ENCODE measurements at regions not wholly inside any gene's neighbourhood (a gene's known extent, or its start where the extent isn't known, plus 50 kb on each side); places are given as distances from the start of the nearest gene placed in this dataset.

GRCh38 chr3:22236490-22237270 lies 485.7 kb upstream of the ZNF385D start:
- DNase-seq = no peak

- no peak for DNase-seq
Measured at GRCh38 chr3:22239011-22239410, 488.0 kb upstream of the ZNF385D start.

GRCh38 chr3:22241110-22241509 lies 490.1 kb upstream of the ZNF385D start:
- no peak for DNase-seq

- no peak for DNase-seq
Measured at GRCh38 chr3:22244761-22245521, 493.9 kb upstream of the ZNF385D start.

- no peak for DNase-seq
Measured at GRCh38 chr3:22245811-22246583, 495.0 kb upstream of the ZNF385D start.

GRCh38 chr3:22249658-22250057 lies 498.6 kb upstream of the ZNF385D start:
- DNase-seq = no peak

- no peak for DNase-seq
Measured at GRCh38 chr3:22257252-22257651, 506.2 kb upstream of the ZNF385D start.

GRCh38 chr3:22262386-22262785 lies 511.4 kb upstream of the ZNF385D start:
- no peak for DNase-seq

GRCh38 chr3:22263042-22263441 lies 512.0 kb upstream of the ZNF385D start:
- DNase-seq = no peak

- DNase-seq = no peak
Measured at GRCh38 chr3:22265403-22265802, 514.4 kb upstream of the ZNF385D start.

- no peak for DNase-seq
Measured at GRCh38 chr3:22269831-22270230, 518.8 kb upstream of the ZNF385D start.

- no peak for DNase-seq
Measured at GRCh38 chr3:22276351-22276750, 525.3 kb upstream of the ZNF385D start.

- no peak for DNase-seq
Measured at GRCh38 chr3:22284559-22284958, 533.5 kb upstream of the ZNF385D start.

GRCh38 chr3:22288756-22289155 lies 537.7 kb upstream of the ZNF385D start:
- DNase-seq = no peak

- no peak for DNase-seq
Measured at GRCh38 chr3:22292681-22293080, 541.7 kb upstream of the ZNF385D start.

- DNase-seq = no peak
Measured at GRCh38 chr3:22296601-22297000, 545.6 kb upstream of the ZNF385D start.

GRCh38 chr3:22297436-22297835 lies 546.4 kb upstream of the ZNF385D start:
- no peak for DNase-seq

GRCh38 chr3:22306454-22306853 lies 555.4 kb upstream of the ZNF385D start:
- no peak for DNase-seq

GRCh38 chr3:22308871-22309270 lies 557.9 kb upstream of the ZNF385D start:
- no peak for DNase-seq

GRCh38 chr3:22315925-22316324 lies 564.9 kb upstream of the ZNF385D start:
- no peak for DNase-seq

GRCh38 chr3:22318325-22318724 lies 567.3 kb upstream of the ZNF385D start:
- DNase-seq = no peak

- no peak for DNase-seq
Measured at GRCh38 chr3:22319446-22319845, 568.4 kb upstream of the ZNF385D start.

- no peak for DNase-seq
Measured at GRCh38 chr3:22322861-22323260, 571.9 kb upstream of the ZNF385D start.

GRCh38 chr3:22326305-22326704 lies 575.3 kb upstream of the ZNF385D start:
- DNase-seq = no peak
